ENCODE measurements at regions not wholly inside any gene's neighbourhood (a gene's known extent, or its start where the extent isn't known, plus 50 kb on each side); places are given as distances from the start of the nearest gene placed in this dataset.

DNA sequence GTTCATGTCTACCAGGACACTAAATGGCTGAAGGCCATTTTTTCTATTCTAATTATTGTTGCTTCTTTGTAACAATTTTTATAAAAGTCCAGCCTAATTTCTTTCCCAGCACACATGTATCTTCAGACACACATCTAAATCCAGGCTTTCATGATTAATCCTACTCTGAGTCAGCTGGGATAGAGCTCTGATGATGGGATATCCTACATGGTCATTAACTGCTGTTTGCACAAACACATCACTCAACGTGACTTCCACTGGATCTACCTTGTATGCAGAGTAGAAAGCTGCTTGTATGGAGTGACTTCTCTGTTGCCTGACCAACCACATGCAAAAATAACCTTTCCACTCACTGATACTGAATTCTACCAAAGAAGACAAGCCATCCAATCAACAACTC is 260.9 kb downstream of the AHR start:
- no peak for DNase-seq (ENCODE audit: extremely low spot score, unreplicated experiment)

GRCh38 chr7:17560516-17560915 is 262.1 kb downstream of the AHR start:
- Mint-ChIP-seq H3K27me3 (ENCODE audit: unreplicated experiment) (no peaks in the 10 kb centered on the region), H3K4me1 (ENCODE audit: unreplicated experiment) (peaks cover 52% of the 10 kb centered on the region), H3K4me3 (ENCODE audit: unreplicated experiment) (no peak overlapping the region), H3K9me3 (ENCODE audit: unreplicated experiment) (peaks cover 6% of the 10 kb centered on the region), H3K27ac (ENCODE audit: unreplicated experiment) (no peak overlapping the region), H3K36me3 (ENCODE audit: unreplicated experiment) (no peaks in the 10 kb centered on the region)
- no peak for DNase-seq (ENCODE audit: extremely low spot score, unreplicated experiment)
- TF ChIP-seq CTCF (IDR thresholded peaks at IDR 0.05) = no peak

More for the DNA sequence above, 260.9 kb downstream of the AHR start:
- no peak overlapping the region for H3K4me3 Mint-ChIP-seq (ENCODE audit: unreplicated experiment)
- no peak for TF ChIP-seq CTCF (IDR thresholded peaks at IDR 0.05)
- H3K27ac Mint-ChIP-seq (ENCODE audit: unreplicated experiment) = no peak overlapping the region
- H3K9me3 Mint-ChIP-seq (ENCODE audit: unreplicated experiment) = peaks cover 14% of the 10 kb centered on the region
- peaks cover 41% of the 10 kb centered on the region for H3K4me1 Mint-ChIP-seq (ENCODE audit: unreplicated experiment)
- H3K27me3 Mint-ChIP-seq (ENCODE audit: unreplicated experiment) = no peaks in the 10 kb centered on the region
- H3K36me3 Mint-ChIP-seq (ENCODE audit: unreplicated experiment) = peaks cover 4% of the 10 kb centered on the region

DNA sequence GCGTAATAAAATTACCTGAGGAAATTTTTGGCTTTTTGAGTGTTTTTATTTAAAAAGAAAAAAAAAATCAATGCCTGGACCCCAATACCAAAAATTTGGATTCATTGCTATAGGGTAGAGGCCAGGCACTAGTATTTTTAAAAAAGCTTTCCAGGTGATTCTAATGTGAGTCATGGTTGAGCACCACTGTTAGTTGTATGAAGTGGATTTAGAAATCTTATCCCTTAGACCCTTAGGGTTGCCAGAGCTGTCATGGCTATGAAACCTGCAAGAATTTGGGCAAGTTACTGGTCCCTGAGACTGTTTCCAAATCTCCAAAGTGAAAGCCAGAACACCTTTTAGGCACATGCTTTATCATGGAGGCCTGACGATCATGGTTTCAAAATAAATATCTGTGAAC is 262.5 kb downstream of the AHR start:
- Mint-ChIP-seq H3K4me3 (ENCODE audit: unreplicated experiment) (no peak overlapping the region), H3K36me3 (ENCODE audit: unreplicated experiment) (no peaks in the 10 kb centered on the region), H3K27ac (ENCODE audit: unreplicated experiment) (no peak overlapping the region), H3K27me3 (ENCODE audit: unreplicated experiment) (no peaks in the 10 kb centered on the region), H3K9me3 (ENCODE audit: unreplicated experiment) (peaks cover 6% of the 10 kb centered on the region), H3K4me1 (ENCODE audit: unreplicated experiment) (peaks cover 52% of the 10 kb centered on the region)
- no peak for TF ChIP-seq CTCF (IDR thresholded peaks at IDR 0.05)
- no peak for DNase-seq (ENCODE audit: extremely low spot score, unreplicated experiment)

GRCh38 chr7:17564678-17565212 is 266.3 kb downstream of the AHR start:
- peaks cover 15% of the 10 kb centered on the region for H3K9me3 Mint-ChIP-seq (ENCODE audit: unreplicated experiment)
- DNase-seq (ENCODE audit: extremely low spot score, unreplicated experiment) = no peak
- H3K36me3 Mint-ChIP-seq (ENCODE audit: unreplicated experiment) = peaks cover 10% of the 10 kb centered on the region
- peaks cover 17% of the 10 kb centered on the region for H3K4me1 Mint-ChIP-seq (ENCODE audit: unreplicated experiment)
- H3K27me3 Mint-ChIP-seq (ENCODE audit: unreplicated experiment) = no peaks in the 10 kb centered on the region
- no peak for TF ChIP-seq CTCF (IDR thresholded peaks at IDR 0.05)
- H3K4me3 Mint-ChIP-seq (ENCODE audit: unreplicated experiment) = no peak overlapping the region
- H3K27ac Mint-ChIP-seq (ENCODE audit: unreplicated experiment) = peak overlapping the region; percentile 69

DNA sequence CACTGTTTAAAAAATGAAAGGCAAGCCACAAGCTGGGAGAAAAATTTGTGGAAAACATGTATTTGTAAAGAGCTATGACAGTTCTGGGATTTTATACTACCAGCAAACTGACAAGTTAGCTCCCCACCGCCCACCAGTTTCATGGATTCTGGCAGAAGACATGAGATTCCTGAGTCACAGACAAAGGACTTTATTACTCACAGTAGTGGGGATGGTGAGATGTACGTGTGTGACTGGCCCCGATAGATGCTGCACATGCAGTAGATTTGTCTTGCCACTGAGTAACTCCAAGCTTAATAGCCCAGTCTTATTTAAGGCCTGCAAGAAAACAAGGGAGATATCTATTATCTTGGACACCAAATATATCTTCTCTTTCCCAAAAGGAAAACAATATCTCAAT is 281.7 kb downstream of the AHR start:
- DNase-seq (ENCODE audit: extremely low spot score, unreplicated experiment) = no peak
- H3K4me3 Mint-ChIP-seq (ENCODE audit: unreplicated experiment) = no peak overlapping the region
- peaks cover 24% of the 10 kb centered on the region for H3K4me1 Mint-ChIP-seq (ENCODE audit: unreplicated experiment)
- peak overlapping the region; percentile 23 for H3K27ac Mint-ChIP-seq (ENCODE audit: unreplicated experiment)
- H3K27me3 Mint-ChIP-seq (ENCODE audit: unreplicated experiment) = no peaks in the 10 kb centered on the region
- TF ChIP-seq CTCF (IDR thresholded peaks at IDR 0.05) = no peak
- H3K9me3 Mint-ChIP-seq (ENCODE audit: unreplicated experiment) = peaks cover 36% of the 10 kb centered on the region
- peaks cover 22% of the 10 kb centered on the region for H3K36me3 Mint-ChIP-seq (ENCODE audit: unreplicated experiment)
